HG02798 (cell line): ENCODE measurements at regions not wholly inside any gene's neighbourhood (a gene's known extent, or its start where the extent isn't known, plus 50 kb on each side); places are given as distances from the start of the nearest gene placed in this dataset.

ENCODE experiments used
- ATAC-seq: cut with Tn5 transposase; IDR thresholded peaks from one replicate; pipeline ENCODE4 v1.9.1; 2021; ENCODE audit warnings: mild to moderate bottlenecking; ENCODE audit not compliant: unreplicated experiment, poor library complexity

GRCh38 chr2:171225989-171226388 is 65.3 kb upstream of the TLK1 start:
- no peak for ATAC-seq

GRCh38 chr2:171225302-171225980 is 64.7 kb upstream of the TLK1 start:
- ATAC-seq: no peak

GRCh38 chr2:171217330-171217729 is 56.6 kb upstream of the TLK1 start:
- ATAC-seq: no peak

- no peak for ATAC-seq
Observed at GRCh38 chr2:171216631-171217030, 55.9 kb upstream of the TLK1 start.

GRCh38 chr2:171214093-171214492 is 53.4 kb upstream of the TLK1 start:
- ATAC-seq: no peak

- ATAC-seq: peak; percentile 81
Observed at GRCh38 chr2:171210864-171211431, 50.3 kb upstream of the TLK1 start.
